Stimulated activated CD8-positive, alpha-beta memory T cell treated with anti-CD3 and anti-CD28 coated beads, Interleukin-4, amount 100 ng/mL, for 1 hour (primary cell): ENCODE measurements at regions not wholly inside any gene's neighbourhood (a gene's known extent, or its start where the extent isn't known, plus 50 kb on each side); places are given as distances from the start of the nearest gene placed in this dataset.

Experiments used
- DNase-seq, 2 donors: peaks; one replicate each; pipeline ENCODE4 v3.0.0-alpha.2; 2020; ENCODE audit warnings: low read depth in 2 of 2, low spot score in 1 of 2

DNA sequence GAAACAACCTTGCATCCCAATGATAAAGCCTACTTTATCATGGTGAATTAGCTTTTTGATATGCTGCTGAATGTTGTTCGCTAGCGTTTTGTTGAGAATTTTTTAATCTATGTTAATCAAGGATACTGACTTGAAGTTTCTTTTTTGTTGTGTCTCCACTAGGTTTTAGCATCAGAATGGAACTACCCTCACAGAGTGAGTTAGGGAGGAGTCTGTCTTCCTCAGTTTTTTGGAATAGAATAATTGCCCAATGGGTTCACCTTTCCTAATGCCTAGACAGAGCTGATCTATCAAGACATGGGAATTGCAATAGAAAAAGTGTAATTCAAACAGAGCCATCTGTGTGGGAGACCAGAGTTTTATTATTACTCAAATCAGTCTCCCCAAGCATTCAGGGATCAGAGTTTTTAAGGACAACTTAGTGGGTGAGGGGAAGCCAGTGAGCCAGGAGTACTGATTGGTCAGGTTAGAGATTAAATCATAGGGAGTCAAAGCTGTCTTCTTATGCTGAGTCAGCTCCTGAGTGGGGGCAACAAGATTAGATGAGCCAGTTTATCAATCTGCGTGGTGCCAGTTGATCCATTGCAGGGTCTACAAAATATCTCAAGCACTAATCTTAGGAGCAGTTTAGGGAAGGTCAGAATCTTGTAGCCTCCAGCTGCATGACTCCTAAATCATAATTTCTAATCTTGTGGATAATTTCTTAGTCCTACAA lies 237.4 kb upstream of the PPP2R3A start:
- DNase-seq, result no peak

DNA sequence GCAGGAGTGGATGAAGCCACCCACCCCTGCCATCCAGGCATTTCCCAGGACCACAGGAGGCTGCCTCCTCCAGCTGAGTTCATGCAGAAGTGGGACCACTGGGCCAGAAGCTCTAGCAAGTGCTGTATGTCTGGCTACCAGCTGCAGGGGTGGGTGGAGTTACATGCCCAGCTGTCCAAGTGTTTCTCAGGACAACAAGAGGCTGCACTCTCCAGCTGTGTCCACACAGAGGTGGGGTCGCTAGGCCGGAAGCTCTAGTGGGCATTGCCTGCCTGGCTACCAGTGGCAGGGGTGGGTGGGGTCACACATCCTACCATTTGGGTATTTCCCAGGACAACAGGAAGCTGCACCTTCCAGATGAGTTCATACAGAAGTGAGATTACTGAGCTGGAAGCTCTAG lies 234.0 kb upstream of the PPP2R3A start:
- DNase-seq, result no peak

- no peak for DNase-seq
Measured at GRCh38 chr3:135736740-135737139, 228.8 kb upstream of the PPP2R3A start.

DNA sequence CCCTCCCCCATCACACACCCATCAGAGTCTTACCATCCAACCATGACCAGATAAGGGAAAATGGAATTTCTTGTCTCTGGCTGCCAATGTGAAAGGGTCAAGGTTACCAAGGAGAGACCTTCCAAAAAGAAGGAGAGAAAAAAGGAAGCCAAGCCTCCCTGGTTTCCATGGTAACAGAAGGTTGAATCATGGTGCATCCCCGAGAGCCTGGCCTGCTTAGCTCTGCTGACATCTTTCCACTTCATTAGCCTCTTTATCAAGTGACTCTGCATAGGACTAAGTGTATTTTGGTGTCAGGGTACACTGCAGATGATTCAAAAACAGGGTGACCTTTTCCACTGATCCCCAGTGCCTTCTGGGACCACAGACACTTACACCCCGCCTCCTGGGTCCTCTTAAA lies 225.7 kb upstream of the PPP2R3A start:
- no peak for DNase-seq

DNA sequence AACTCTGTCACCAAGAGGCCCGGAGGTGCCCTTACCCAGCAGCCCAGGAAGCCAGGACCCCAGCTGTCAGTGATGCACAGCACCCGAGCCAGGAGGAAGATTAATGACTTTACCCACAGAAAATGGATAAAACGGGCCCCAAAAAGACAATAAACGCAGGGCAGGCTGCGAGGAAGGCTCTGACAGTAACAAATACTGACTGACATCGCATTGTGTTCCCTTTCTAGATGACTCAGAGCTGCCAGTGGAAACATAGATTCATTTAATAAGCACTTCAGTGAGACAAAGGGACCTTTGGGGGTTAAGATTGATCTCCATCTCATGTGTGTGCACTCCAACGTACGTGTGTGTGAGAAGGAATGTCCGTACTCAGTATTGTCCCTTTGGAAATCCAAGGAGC lies 225.3 kb upstream of the PPP2R3A start:
- DNase-seq, result no peak

DNA sequence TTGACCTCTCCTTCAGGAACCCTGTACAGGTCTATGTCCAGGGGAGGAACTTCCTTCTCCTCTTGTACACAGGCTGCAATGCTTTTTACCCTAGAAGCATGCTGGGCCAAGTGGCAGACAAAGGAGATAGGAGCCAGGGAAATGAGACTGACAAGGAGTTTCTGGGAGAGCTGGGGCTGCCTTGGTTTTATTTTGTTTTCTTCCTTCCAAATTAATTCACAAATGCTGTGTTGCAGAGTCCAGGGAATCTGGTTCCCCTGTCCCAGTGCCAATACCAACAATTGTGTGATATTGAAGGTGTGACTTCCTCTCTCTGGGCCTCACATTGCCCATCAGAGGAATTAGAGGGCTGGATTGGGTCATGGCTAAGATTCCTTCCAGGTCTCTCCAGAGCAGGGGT lies 224.8 kb upstream of the PPP2R3A start:
- no peak for DNase-seq

- no peak for DNase-seq
Measured at GRCh38 chr3:135751991-135752390, 213.5 kb upstream of the PPP2R3A start.

DNA sequence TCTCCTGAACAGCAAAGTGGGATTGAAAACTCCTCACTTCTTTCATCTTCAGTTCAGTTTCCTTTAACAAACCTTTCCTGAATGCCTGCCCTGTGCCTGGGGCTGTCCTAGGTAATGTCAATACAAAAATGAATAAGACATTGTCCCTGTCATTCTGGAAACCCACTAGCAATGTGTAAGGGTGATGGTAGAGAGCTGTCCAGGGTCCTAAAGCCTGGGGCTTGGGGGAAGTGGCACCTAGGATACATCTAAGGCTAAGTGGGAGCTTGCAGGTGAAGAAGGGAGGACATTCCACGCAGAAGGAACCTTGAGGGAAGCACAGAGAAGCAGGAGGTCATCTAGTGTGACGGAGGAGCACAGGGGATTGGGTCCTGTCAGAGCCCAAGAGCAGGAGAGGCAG lies 212.7 kb upstream of the PPP2R3A start:
- no peak for DNase-seq

DNA sequence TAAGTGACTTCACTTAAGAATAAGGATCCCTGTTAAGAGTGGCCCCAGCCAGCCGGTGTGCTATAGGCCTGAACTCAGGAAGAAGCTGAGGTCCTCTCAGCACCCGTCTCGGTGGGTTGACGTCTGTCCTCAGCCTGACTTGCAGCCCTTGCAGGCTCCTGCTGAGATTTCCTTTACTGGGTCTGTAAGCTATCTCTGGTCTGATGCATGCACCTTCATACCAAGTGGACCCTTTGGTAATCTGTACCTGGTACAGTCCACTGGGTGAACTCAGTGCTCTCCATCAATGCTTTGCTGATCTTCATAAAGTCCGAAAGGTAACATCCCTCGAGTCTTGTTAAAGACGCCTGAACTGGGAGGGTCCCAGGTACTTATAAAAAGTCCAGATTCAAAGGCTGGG lies 212.0 kb upstream of the PPP2R3A start:
- no peak for DNase-seq

DNA sequence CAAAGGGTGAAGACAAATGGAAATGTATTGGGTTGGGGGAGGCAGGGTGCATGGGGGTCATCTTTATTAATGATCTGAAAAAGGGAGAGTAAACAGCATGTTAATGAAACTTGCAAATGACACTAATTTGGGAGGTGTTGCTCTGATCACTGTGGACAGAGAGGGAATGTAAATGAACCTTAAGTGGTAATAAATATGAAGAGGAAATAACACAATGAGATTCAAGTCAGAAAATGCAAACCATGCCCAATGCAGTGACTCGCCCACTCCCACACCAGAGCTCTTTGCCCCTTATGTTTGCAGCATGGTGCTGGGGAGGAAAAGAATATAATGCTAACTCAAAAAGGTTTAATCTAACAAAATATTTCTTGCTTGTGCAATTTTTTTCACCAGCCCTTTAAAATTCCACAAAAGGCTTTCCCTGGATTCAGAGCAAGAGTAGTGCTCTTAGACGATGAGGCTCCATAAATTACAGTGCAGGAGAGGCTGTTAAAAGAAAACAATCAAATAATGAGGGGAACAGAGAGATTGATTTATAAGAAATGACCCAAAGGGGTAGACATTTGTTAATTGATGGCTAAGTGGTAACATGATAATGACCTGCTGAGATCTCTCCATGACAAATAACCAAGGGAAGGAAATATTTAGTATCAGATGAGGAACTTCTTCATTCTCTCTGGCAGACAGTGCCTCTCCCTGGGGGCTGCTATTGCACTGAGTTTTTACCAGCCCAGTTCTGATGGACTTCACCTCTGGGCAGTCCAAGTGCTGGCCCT lies 210.0 kb upstream of the PPP2R3A start:
- no peak for DNase-seq

DNA sequence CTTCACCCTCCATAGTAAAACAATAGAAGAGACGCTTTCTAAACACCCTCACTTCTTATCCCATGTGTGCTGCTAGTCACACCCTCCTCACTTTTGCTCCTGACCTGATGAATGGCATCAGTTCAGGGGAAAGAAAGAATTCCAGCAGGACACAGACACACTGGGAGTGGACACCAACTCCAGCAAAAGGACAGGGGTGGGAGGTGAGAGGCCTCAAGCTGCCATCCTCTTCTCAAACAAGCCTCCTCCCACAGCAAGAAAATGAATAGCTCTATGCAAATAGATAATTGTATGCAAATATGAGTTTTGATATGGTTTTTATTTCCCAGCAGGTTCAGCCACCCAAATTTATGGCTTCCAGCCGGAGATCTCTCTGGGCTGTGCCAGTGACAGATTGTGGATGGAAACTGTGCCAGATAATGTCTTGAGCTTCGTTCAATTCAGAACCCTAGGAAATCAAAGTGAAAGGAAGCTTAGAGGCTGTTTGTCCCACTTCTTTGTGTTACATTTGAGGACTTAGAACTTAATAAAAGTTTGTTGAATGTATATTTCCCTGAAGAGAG lies 209.3 kb upstream of the PPP2R3A start:
- DNase-seq, result no peak

DNA sequence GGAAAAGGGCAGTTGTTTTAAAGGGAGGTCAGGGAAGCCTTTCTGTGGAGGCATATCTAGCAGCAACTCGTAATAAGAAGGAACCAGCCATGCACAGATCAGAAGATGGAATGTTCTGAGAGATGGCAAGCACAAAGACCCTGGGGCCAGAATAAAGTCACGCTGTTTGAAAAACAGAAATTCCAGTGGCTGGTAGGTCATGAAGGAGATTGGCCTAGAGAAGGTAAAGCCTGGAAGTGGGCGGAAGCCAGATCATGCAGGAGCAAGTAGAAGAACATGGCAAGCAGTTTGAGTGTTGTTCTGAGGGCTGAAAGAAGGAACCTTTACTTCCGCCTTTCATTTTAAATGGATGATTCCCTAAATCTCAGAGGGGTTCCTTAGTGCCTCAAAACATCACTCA lies 208.1 kb upstream of the PPP2R3A start:
- DNase-seq, result no peak

DNA sequence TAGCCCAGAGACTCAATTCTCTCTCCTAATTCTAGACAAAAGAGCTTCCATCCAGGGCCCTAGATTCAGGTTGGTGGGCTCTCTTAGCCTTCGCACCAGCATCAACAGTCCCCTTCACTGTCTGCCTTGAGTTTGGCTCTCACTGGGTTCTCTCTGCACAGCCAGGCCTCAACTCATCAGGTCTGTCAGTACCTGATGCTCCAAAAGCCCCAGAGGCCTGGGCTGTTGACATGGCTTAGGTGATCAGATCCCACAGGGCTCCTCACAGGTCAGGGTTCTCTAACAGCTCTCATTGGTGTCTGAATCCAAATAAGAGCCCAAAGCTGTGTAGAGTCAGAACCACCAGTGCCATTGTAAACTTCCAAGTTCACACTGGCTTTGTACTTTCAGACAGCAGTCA lies 206.6 kb upstream of the PPP2R3A start:
- DNase-seq, result no peak

- DNase-seq, result no peak
Measured at GRCh38 chr3:135759651-135760050, 205.9 kb upstream of the PPP2R3A start.

- no peak for DNase-seq
Measured at GRCh38 chr3:135760581-135760980, 204.9 kb upstream of the PPP2R3A start.

DNA sequence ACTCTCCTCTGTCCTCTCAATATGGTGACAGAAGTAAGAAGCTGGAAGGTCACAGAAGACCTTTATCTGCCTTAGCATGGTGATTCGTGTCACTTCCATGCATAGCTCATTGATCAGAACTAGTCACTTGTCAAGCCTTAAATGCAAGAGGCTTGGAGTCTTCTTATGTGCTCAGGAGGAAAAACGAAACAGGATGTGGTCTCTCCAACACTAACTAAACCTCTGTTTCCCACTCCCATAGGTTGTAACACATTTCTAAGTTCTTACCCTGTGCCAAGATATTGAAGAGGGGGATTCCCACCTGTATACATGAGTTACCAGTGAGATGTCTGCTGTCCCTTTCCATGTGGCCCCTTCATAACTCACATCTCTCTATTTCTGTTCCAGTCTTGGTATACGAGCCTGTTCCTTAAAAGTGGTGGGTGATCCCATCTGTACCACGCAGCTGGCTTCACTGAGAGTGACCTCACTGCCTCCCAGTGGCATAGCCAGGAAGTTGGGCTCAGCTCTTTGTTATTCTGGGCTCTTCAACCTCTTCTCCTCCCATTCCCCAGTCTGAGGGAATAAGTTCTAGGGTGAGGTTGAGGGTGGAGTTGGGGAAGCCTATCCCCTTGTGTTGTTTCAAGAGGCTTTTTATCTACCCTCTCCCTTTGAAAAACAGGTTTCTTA lies 203.2 kb upstream of the PPP2R3A start:
- no peak for DNase-seq

DNA sequence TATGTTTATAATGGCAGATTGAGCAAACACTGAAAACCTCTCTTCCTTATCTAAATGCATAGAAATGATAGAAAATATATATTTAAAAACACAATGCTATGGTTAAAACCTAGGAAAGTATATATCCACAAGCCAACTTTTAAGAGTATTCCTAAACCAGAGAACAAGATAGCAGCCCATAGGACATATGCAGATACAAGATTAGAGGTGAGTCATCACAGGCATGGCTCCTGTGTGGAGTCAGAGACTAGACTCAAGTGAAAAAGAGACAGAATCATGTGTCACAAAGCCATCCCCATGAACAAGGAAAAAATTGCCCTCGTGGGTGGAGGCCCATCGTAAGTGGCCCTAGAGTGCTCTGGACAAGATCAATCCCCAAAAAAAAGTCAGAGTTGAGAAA lies 199.4 kb upstream of the PPP2R3A start:
- no peak for DNase-seq

DNA sequence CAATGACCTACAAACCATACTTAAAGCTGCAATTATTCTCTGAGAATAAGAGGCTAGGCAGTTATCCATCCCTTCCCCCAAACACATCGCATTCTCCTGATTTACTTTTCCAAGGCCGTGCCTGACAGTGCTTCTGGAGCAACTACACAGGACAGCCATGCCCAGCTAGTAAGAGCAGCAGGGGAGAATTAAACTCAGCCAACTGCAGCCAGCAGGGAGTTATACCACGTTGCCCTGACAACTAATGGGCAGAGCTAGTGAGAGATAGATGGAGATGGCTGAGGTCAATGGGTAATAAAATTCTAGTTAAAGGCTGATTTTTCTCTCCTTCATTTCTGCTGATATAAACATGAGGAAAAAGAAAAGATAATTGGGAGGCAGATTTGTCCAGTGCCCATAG lies 193.8 kb upstream of the PPP2R3A start:
- DNase-seq, result no peak

- DNase-seq, result no peak
Measured at GRCh38 chr3:135779024-135779423, 186.5 kb upstream of the PPP2R3A start.

- DNase-seq, result no peak
Measured at GRCh38 chr3:135779590-135780235, 185.8 kb upstream of the PPP2R3A start.

- no peak for DNase-seq
Measured at GRCh38 chr3:135781026-135781815, 184.3 kb upstream of the PPP2R3A start.
